ENCODE measurements at regions not wholly inside any gene's neighbourhood (a gene's known extent, or its start where the extent isn't known, plus 50 kb on each side); places are given as distances from the start of the nearest gene placed in this dataset.
A peak's percentile ranks its signal among the peaks of the same experiment; 100 is the strongest.

- no peak for TF ChIP-seq POU2F2 (IDR thresholded peaks at IDR 0.05; ENCODE audit: low read depth, low read length)
- TF ChIP-seq POLR2A (IDR thresholded peaks at IDR 0.05; ENCODE audit: low read depth, low read length): no peak
- TF ChIP-seq PAX5 (IDR thresholded peaks at IDR 0.05; ENCODE audit: insufficient read depth, low read length, severe bottlenecking): no peak
- no peak for TF ChIP-seq POLR2AphosphoS5 (IDR thresholded peaks at IDR 0.05; ENCODE audit: low read depth, low read length)
- TF ChIP-seq TAF1 (IDR thresholded peaks at IDR 0.05; ENCODE audit: low read depth, low read length): no peak
- TF ChIP-seq SPI1 (IDR thresholded peaks at IDR 0.05; ENCODE audit: low read depth, low read length): peak; percentile 46
Observed at GRCh38 chr21:14683063-14683462, 136.9 kb upstream of the SAMSN1 start.

Data from GM12891 (cell line).